ENCODE measurements at regions not wholly inside any gene's neighbourhood (a gene's known extent, or its start where the extent isn't known, plus 50 kb on each side); places are given as distances from the start of the nearest gene placed in this dataset.

- TF ChIP-seq POLR2A (IDR thresholded peaks at IDR 0.05) (no peak), CTCF (IDR thresholded peaks at IDR 0.05) (no peak)
These were observed 130.1 kb upstream of the ESR1 start for GRCh38 chr6:151677404-151677803.
